K562 (cell line): ENCODE measurements at regions not wholly inside any gene's neighbourhood (a gene's known extent, or its start where the extent isn't known, plus 50 kb on each side); places are given as distances from the start of the nearest gene placed in this dataset.

Experiments used
- ATAC-seq: fragments of 200-7000 bp; cut with Tn5 transposase; 3 replicates; pipeline ENCODE4 v1.9.1; 2020; ENCODE audit warnings: moderate library complexity
- BruUV-seq: library from RNA; stranded (reverse); fragments of 400-500 nt; replicated peaks from 2 replicates; lab custom pipeline; 2021; lab: Mats Ljungman, UMichigan
- CTCF ChIA-PET: fragments of 300-600 bp; formaldehyde crosslinking; extraction: SDS; loops from one replicate; lab custom pipeline; 2021; ENCODE audit warnings: low intra/inter-chr PET ratio; lab: Yijun Ruan, JAX
- POLR2A ChIA-PET: fragments of 300-600, 350-650 bp; sonication (Branson Sonifier 250); formaldehyde crosslinking; extraction: SDS; loops from one replicate; lab custom pipeline; 2021; ENCODE audit warnings: antibody characterized with exemption, inconsistent platforms; lab: Yijun Ruan, JAX
- DNase-seq, 4 experiments: peaks; one replicate each; pipeline versions ENCODE4 v3.0.0 to v3.0.0-alpha.2; 2011 to 2018; ENCODE audit warnings: low spot score in 3 of 4, mixed read lengths in 3 of 4; ENCODE audit errors: extremely low read depth in 1 of 4
- FAIRE-seq: peaks from 2 replicates; lab custom pipeline; 2011; peaks lifted over from hg19 to GRCh38; lab: Jason Lieb, UNC
- H2AFZ ChIP-seq: 2 replicates; pipeline ENCODE4 v1.6.0; 2011; ENCODE audit warnings: low read depth, low read length, control low read depth, inconsistent platforms
- H3K27ac ChIP-seq: fragments of 200-600 bp; 3 replicates; pipeline ENCODE4 v1.8.0; 2011; ENCODE audit warnings: low read depth, mild to moderate bottlenecking, control low read depth, inconsistent platforms, low read length, moderate library complexity, mixed read lengths; ENCODE audit errors: extremely low read depth
- H3K27me3 ChIP-seq, 2 experiments: fragments of 300-600 bp in 1 of 2; 2 replicates in 1 of 2; 3 replicates in 1 of 2; pipeline versions ENCODE4 v1.6.0 to v1.8.0; 2011; ENCODE audit warnings: inconsistent platforms in 2 of 2, low read length in 2 of 2, mild to moderate bottlenecking in 1 of 2, mixed read lengths in 1 of 2, moderate library complexity in 1 of 2; ENCODE audit not compliant: control insufficient read depth in 2 of 2, insufficient read depth in 2 of 2
- H3K36me3 ChIP-seq: fragments of 300-600 bp; 3 replicates; pipeline ENCODE4 v1.8.0; 2011; ENCODE audit warnings: mild to moderate bottlenecking, low read length, inconsistent platforms; ENCODE audit not compliant: control insufficient read depth, insufficient read depth
- H3K4me1 ChIP-seq, 2 experiments: fragments of 200-600 bp in 1 of 2; replicated peaks in 1 of 2; 2 replicates in 1 of 2; 3 replicates in 1 of 2; pipeline versions ENCODE4 v1.5.1 to v1.8.0; 2011; ENCODE audit warnings: inconsistent platforms in 2 of 2, low read length in 2 of 2, mild to moderate bottlenecking in 1 of 2, mixed read lengths in 1 of 2, moderate library complexity in 1 of 2; ENCODE audit not compliant: control insufficient read depth in 2 of 2, insufficient read depth in 2 of 2
- H3K4me2 ChIP-seq: 2 replicates; pipeline ENCODE4 v1.6.1; 2011; ENCODE audit warnings: low read length, control low read depth, inconsistent platforms, mixed read lengths; ENCODE audit not compliant: insufficient read depth
- H3K4me3 ChIP-seq: fragments of 200-600 bp; sonication (generic), shearing (Covaris generic); 2 replicates; pipeline ENCODE4 v1.5.1; 2016; ENCODE audit warnings: control low read depth, inconsistent platforms
- H3K79me2 ChIP-seq: fragments of 200-600 bp; 3 replicates; pipeline ENCODE4 v1.8.0; 2011; ENCODE audit warnings: low read length, inconsistent platforms; ENCODE audit not compliant: control insufficient read depth, insufficient read depth
- H3K9ac ChIP-seq, 2 experiments: 2 replicates each; pipeline versions ENCODE4 v1.6.0 to v1.6.1; 2011; ENCODE audit warnings: low read depth in 2 of 2, low read length in 2 of 2, control low read depth in 1 of 2, inconsistent platforms in 1 of 2, mild to moderate bottlenecking in 1 of 2, mixed read lengths in 1 of 2; ENCODE audit not compliant: insufficient read depth in 1 of 2
- H3K9me1 ChIP-seq: one replicate; pipeline ENCODE4 v1.6.0; 2011; ENCODE audit warnings: inconsistent platforms, mild to moderate bottlenecking, low read length, moderate library complexity; ENCODE audit not compliant: control insufficient read depth, insufficient read depth
- H3K9me3 ChIP-seq: replicated peaks from 2 replicates; pipeline ENCODE4 v1.5.1; 2011; ENCODE audit warnings: low read depth, low read length, inconsistent platforms; ENCODE audit not compliant: control insufficient read depth, insufficient read depth
- H4K20me1 ChIP-seq: replicated peaks from 2 replicates; pipeline ENCODE4 v1.6.1; 2011; ENCODE audit warnings: low read length, inconsistent platforms, mixed read lengths; ENCODE audit not compliant: control insufficient read depth, insufficient read depth
- FIP1L1 ChIP-seq: fragments of 200-400 bp; formaldehyde crosslinking; IDR thresholded peaks from 2 replicates; pipeline ENCODE4 v1.6.1; 2018; ENCODE audit warnings: mild to moderate bottlenecking, low read depth, low read length; ENCODE audit not compliant: poor library complexity, severe bottlenecking
- ILK ChIP-seq: fragments of 450-650 bp; IDR thresholded peaks from 2 replicates; pipeline ENCODE4 v1.6.1; 2016; ENCODE audit warnings: missing genetic modification characterization, low read depth, mild to moderate bottlenecking, missing compliant biosample characterization, moderate library complexity, borderline replicate concordance
- JUNB ChIP-seq: fragments of 450-650 bp; formaldehyde crosslinking; conservative IDR thresholded peaks from 2 replicates; pipeline ENCODE4 v1.4.0; 2020; ENCODE audit warnings: mild to moderate bottlenecking
- KHSRP ChIP-seq: fragments of 450-650 bp; IDR thresholded peaks from 2 replicates; pipeline ENCODE4 v1.6.1; 2017
- RBM22 ChIP-seq: fragments of 200-400 bp; formaldehyde crosslinking; IDR thresholded peaks from 2 replicates; pipeline ENCODE4 v1.6.1; 2018; ENCODE audit warnings: low read length, low read depth; ENCODE audit not compliant: poor library complexity, severe bottlenecking
- SMAD3 ChIP-seq: fragments of 450-650 bp; formaldehyde crosslinking; conservative IDR thresholded peaks from 2 replicates; pipeline ENCODE4 v1.4.0; 2020; ENCODE audit warnings: mild to moderate bottlenecking
- SMARCA5 ChIP-seq: fragments of 450-650 bp; IDR thresholded peaks from 2 replicates; pipeline ENCODE4 v1.6.1; 2016
- TFAM ChIP-seq: fragments of 250-450 bp; sonication (Bioruptor Pico); conservative IDR thresholded peaks from 2 replicates; pipeline ENCODE4 v1.5.0; 2021; ENCODE audit warnings: mild to moderate bottlenecking, moderate library complexity
- ZNF76 ChIP-seq: fragments of 250-450 bp; sonication (Bioruptor Pico); IDR thresholded peaks from 2 replicates; pipeline ENCODE4 v1.4.0; 2020; ENCODE audit warnings: mild to moderate bottlenecking, moderate library complexity, borderline replicate concordance
- WGBS: fragments of 100-300 bp; shearing (Covaris generic); methylation state at CpG from one replicate; pipeline ENCODE4 v1.1.6; 2016; ENCODE audit warnings: low coverage, mixed read lengths; ENCODE audit not compliant: insufficient coverage; ENCODE audit errors: missing lambda C conversion rate; 5-methylcytosine and 5-hydroxymethylcytosine counted together
- in situ Hi-C: fragments of 300-500 bp; cut with MboI; formaldehyde crosslinking; loops from 4 replicates; pipeline ENCODE4 v1.15.0; 2018; ENCODE audit warnings: inconsistent platforms, mixed read lengths
- intact Hi-C: fragments of 100-400 bp; cut with micrococcal nuclease; formaldehyde crosslinking; loops from 2 replicates; pipeline ENCODE4 v1.14.2; 2022

DNA sequence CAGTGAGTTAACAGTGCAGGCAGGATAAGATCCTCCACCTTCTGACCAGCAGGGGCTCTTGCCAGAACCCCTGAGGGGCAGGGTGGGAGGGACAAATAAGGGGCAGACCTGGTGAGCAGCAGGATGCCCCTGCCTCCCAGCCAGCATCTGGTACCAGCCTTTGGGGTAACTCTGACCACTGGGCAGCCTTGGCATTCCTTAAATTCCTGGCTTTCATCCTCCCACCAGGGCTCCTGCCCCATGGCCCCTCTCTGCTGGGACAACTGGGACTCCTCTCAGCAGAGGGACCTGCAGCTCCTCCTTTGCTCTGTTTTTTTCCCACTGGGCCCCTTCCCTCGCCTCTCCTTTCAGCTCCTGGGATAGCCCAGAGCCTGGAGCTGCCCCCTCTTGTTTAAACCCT, 98.0 kb upstream of the CD82 start:
- H3K4me1 ChIP-seq = no peaks in the 10 kb centered on the region
- no peaks in the 10 kb centered on the region for H4K20me1 ChIP-seq
- ChIA-PET POLR2A (interaction anchor here (0.6 kb wide), 1 partner anchor 1923 kb away, joined by 3 read pairs; no protein-coding TSS in a partner anchor), CTCF (no interaction called here)
- ATAC-seq = no peak
- BruUV-seq = no TSS peak
- intact Hi-C loops = no loop called here
- WGBS = 0% methylated on average over 1 of the region's 1 CpG
- in situ Hi-C loops = no loop called here
- H3K9ac ChIP-seq = no peak overlapping the region
- FAIRE-seq = no peak
- H3K9me3 ChIP-seq = peaks cover 4% of the 10 kb centered on the region
- TF ChIP-seq RBM22 (no peak), ZNF76 (CRISPR knock-in tag) (no peak), FIP1L1 (no peak), SMAD3 (no peak), KHSRP (no peak), ILK (no peak), TFAM (CRISPR knock-in tag) (no peak), SMARCA5 (no peak), JUNB (CRISPR knock-in tag) (no peak)
- no peak overlapping the region for H3K27ac ChIP-seq
- H3K4me2 ChIP-seq = no peak overlapping the region
- H2AFZ ChIP-seq = no peak overlapping the region
- no peaks in the 10 kb centered on the region for H3K79me2 ChIP-seq
- peaks cover 8 to 41% of the 10 kb centered on the region in 2 experiments for H3K27me3 ChIP-seq
- no peaks in the 10 kb centered on the region for H3K36me3 ChIP-seq
- DNase-seq = no peak
- H3K9me1 ChIP-seq = no peaks in the 10 kb centered on the region
- no peak overlapping the region for H3K4me3 ChIP-seq
